Suprapubic skin (tissue), 4 donors: ENCODE measurements at regions not wholly inside any gene's neighbourhood (a gene's known extent, or its start where the extent isn't known, plus 50 kb on each side); places are given as distances from the start of the nearest gene placed in this dataset.

Experiments used
- POLR2A ChIP-seq, 2 donors: fragments of 450-650 bp; IDR thresholded peaks; one replicate each; pipeline ENCODE4 v1.6.1; 2017; ENCODE audit warnings: antibody characterized with exemption in 2 of 2, mild to moderate bottlenecking in 2 of 2, moderate library complexity in 2 of 2
- POLR2AphosphoS5 ChIP-seq, 3 donors: sonication (generic); formaldehyde crosslinking; IDR thresholded peaks; one replicate each; pipeline ENCODE4 v1.6.1; 2017; ENCODE audit warnings: antibody characterized with exemption in 3 of 3

- TF ChIP-seq POLR2A (IDR thresholded peaks at IDR 0.05) = no peak
- no peak for TF ChIP-seq POLR2AphosphoS5 (IDR thresholded peaks at IDR 0.05)
Observed at GRCh38 chr6:91149246-91149955, 562.5 kb upstream of the MAP3K7 start.
